Neural cell (in vitro differentiated cells): ENCODE measurements at regions not wholly inside any gene's neighbourhood (a gene's known extent, or its start where the extent isn't known, plus 50 kb on each side); places are given as distances from the start of the nearest gene placed in this dataset.
"Not testable (repeated sequence)": the region's sequence is repeated elsewhere in the genome, so short reads cannot be mapped to it uniquely, and the experiment has no call there.

Source experiments
- H2AFZ ChIP-seq: fragments of 200-600, 300-800 bp; sonication (generic), shearing (Covaris generic); 2 replicates; pipeline ENCODE4 v1.6.0; 2014; ENCODE audit warnings: low read depth, mild to moderate bottlenecking, antibody characterized with exemption, low read length, moderate library complexity
- H3F3A ChIP-seq: fragments of 200-600 bp; shearing (Covaris generic); 2 replicates; pipeline ENCODE4 v1.6.1; 2016; ENCODE audit warnings: mild to moderate bottlenecking, moderate library complexity, mixed read lengths, antibody characterized with exemption, low read length; ENCODE audit not compliant: insufficient read depth, poor library complexity, severe bottlenecking
- H3K27ac ChIP-seq: fragments of 200-600, 300-800 bp; sonication (generic), shearing (Covaris generic); 2 replicates; pipeline ENCODE4 v1.5.1; 2014; ENCODE audit warnings: mild to moderate bottlenecking, low read length, moderate library complexity
- H3K27me3 ChIP-seq: fragments of 300-800, 200-600 bp; sonication (generic), shearing (Covaris generic); 2 replicates; pipeline ENCODE4 v1.6.0; 2014; ENCODE audit warnings: mild to moderate bottlenecking, low read depth, low read length, moderate library complexity; ENCODE audit not compliant: insufficient read depth
- H3K36me3 ChIP-seq: fragments of 300-800, 200-600 bp; sonication (generic), shearing (Covaris generic); 2 replicates; pipeline ENCODE4 v1.5.1; 2014; ENCODE audit warnings: mild to moderate bottlenecking, antibody characterized with exemption, low read length, moderate library complexity; ENCODE audit not compliant: insufficient read depth
- H3K4me2 ChIP-seq: fragments of 300-800, 200-600 bp; sonication (generic), shearing (Covaris generic); 2 replicates; pipeline ENCODE4 v1.6.0; 2014; ENCODE audit warnings: mild to moderate bottlenecking, low read length
- H3K4me3 ChIP-seq: fragments of 300-800, 200-600 bp; sonication (generic), shearing (Covaris generic); 2 replicates; pipeline ENCODE4 v1.5.1; 2014; ENCODE audit warnings: mild to moderate bottlenecking, low read length, moderate library complexity
- H3K79me2 ChIP-seq: fragments of 200-600 bp; shearing (Covaris generic); replicated peaks from 2 replicates; pipeline ENCODE4 v1.6.0; 2014; ENCODE audit warnings: mild to moderate bottlenecking, low read length, moderate library complexity; ENCODE audit not compliant: insufficient read depth
- H3K9ac ChIP-seq: fragments of 300-800, 200-600 bp; sonication (generic), shearing (Covaris generic); 2 replicates; pipeline ENCODE4 v1.6.1; 2016; ENCODE audit warnings: mild to moderate bottlenecking, low read length, mixed read lengths
- H3K9me2 ChIP-seq: fragments of 200-600 bp; shearing (Covaris generic); 2 replicates; pipeline ENCODE4 v1.6.1; 2016; ENCODE audit warnings: mild to moderate bottlenecking, low read length, mixed read lengths; ENCODE audit not compliant: insufficient read depth
- H3K9me3 ChIP-seq: fragments of 200-600, 300-800 bp; sonication (generic), shearing (Covaris generic); 2 replicates; pipeline ENCODE4 v1.6.1; 2016; ENCODE audit warnings: mild to moderate bottlenecking, mixed run types, low read length, moderate library complexity, mixed read lengths
- H4K20me1 ChIP-seq: fragments of 200-600 bp; shearing (Covaris generic); 2 replicates; pipeline ENCODE4 v1.6.1; 2016; ENCODE audit warnings: mild to moderate bottlenecking, mixed run types; ENCODE audit not compliant: insufficient read depth
- CTCF ChIP-seq: fragments of 450-650 bp; IDR thresholded peaks from 2 replicates; pipeline ENCODE4 v1.5.1; 2014; ENCODE audit warnings: antibody characterized with exemption, mild to moderate bottlenecking, moderate library complexity; ENCODE audit not compliant: poor library complexity, severe bottlenecking
- EP300 ChIP-seq: fragments of 450-650 bp; conservative IDR thresholded peaks from 2 replicates; pipeline ENCODE4 v1.6.1; 2014; ENCODE audit warnings: antibody characterized with exemption, mild to moderate bottlenecking, moderate library complexity; ENCODE audit not compliant: poor library complexity, severe bottlenecking
- EZH2 ChIP-seq: fragments of 200-600, 300-800 bp; shearing (Covaris generic), sonication (generic); IDR thresholded peaks from 2 replicates; pipeline ENCODE4 v1.6.1; 2014; ENCODE audit warnings: antibody characterized with exemption, low read length, borderline replicate concordance, mild to moderate bottlenecking; ENCODE audit not compliant: insufficient read depth, poor library complexity, severe bottlenecking
- MXI1 ChIP-seq: fragments of 450-650 bp; conservative IDR thresholded peaks from 2 replicates; pipeline ENCODE4 v1.6.1; 2014; ENCODE audit warnings: antibody characterized with exemption, mild to moderate bottlenecking; ENCODE audit not compliant: poor library complexity, severe bottlenecking
- POLR2AphosphoS5 ChIP-seq: IDR thresholded peaks from 2 replicates; pipeline ENCODE4 v1.6.1; 2012
- RAD21 ChIP-seq: fragments of 450-650 bp; conservative IDR thresholded peaks from 2 replicates; pipeline ENCODE4 v1.6.1; 2014; ENCODE audit warnings: antibody characterized with exemption, mild to moderate bottlenecking, moderate library complexity
- REST ChIP-seq: IDR thresholded peaks from 2 replicates; pipeline ENCODE4 v1.6.1; 2012; ENCODE audit warnings: borderline replicate concordance
- SMC3 ChIP-seq: fragments of 450-650 bp; conservative IDR thresholded peaks from 2 replicates; pipeline ENCODE4 v1.6.1; 2014; ENCODE audit warnings: antibody characterized with exemption, mild to moderate bottlenecking, moderate library complexity; ENCODE audit not compliant: poor library complexity
- TAF1 ChIP-seq: IDR thresholded peaks from 2 replicates; pipeline ENCODE4 v1.6.1; 2012; ENCODE audit warnings: low read depth

- no peaks in the 10 kb centered on the region for H3K27me3 ChIP-seq
- H4K20me1 ChIP-seq, result no peaks in the 10 kb centered on the region
- no peak overlapping the region for H3K4me2 ChIP-seq
- no peak overlapping the region for H3K27ac ChIP-seq
- H2AFZ ChIP-seq, result no peak overlapping the region
- no peaks in the 10 kb centered on the region for H3F3A ChIP-seq
- no peak overlapping the region for H3K9ac ChIP-seq
- no peaks in the 10 kb centered on the region for H3K79me2 ChIP-seq
- TF ChIP-seq CTCF, result no peak
- TF ChIP-seq SMC3, result no peak
- no peak for TF ChIP-seq REST
- no peak for TF ChIP-seq POLR2AphosphoS5
- no peak for TF ChIP-seq MXI1
- no peak for TF ChIP-seq EP300
- TF ChIP-seq EZH2, result no peak
- no peak for TF ChIP-seq RAD21
- no peak for TF ChIP-seq TAF1
- H3K36me3 ChIP-seq, result no peaks in the 10 kb centered on the region
- no peaks in the 10 kb centered on the region for H3K9me3 ChIP-seq
- H3K9me2 ChIP-seq, result no peaks in the 10 kb centered on the region
- no peak overlapping the region for H3K4me3 ChIP-seq
Measured at GRCh38 chr11:134942681-134943080, 530.6 kb upstream of the B3GAT1 start.

- peak; percentile 30 for TF ChIP-seq CTCF
- H3K9me2 ChIP-seq, H3K4me3 ChIP-seq, H3K9ac ChIP-seq, H3F3A ChIP-seq, H3K4me2 ChIP-seq, H2AFZ ChIP-seq, H3K79me2 ChIP-seq, H3K36me3 ChIP-seq, H3K27me3 ChIP-seq, H3K9me3 ChIP-seq, H3K27ac ChIP-seq, H4K20me1 ChIP-seq: not testable (repeated sequence)
Measured at GRCh38 chr11:134941936-134942600, 530.0 kb upstream of the B3GAT1 start.
